ENCODE measurements at regions not wholly inside any gene's neighbourhood (a gene's known extent, or its start where the extent isn't known, plus 50 kb on each side); places are given as distances from the start of the nearest gene placed in this dataset.

DNA sequence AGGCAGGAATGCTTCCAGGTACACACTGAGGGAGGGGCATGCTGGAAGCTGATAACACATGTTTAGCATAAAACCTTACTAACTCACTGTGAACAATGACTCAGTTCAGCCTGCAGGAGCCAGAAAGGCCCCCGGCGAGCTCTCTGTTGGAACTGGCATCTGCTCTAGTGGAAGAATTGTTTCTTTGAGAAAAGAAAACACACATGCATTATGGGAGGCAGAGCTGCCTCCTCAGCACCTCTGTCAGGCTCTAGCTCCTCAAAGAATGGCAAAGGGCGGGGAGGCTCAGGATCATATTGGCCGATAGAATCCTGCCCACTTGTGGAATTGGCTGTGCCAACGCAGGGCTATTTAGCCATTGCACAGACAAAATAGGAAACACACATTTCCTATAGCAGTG is 338.3 kb downstream of the CXCL12 start:
- TF ChIP-seq CTCF (IDR thresholded peaks at IDR 0.05) = peak in 2 of 6 experiments; percentile 10 to 23
- no peak for TF ChIP-seq POLR2A (IDR thresholded peaks at IDR 0.05)
